C4-2B (cell line): ENCODE measurements at regions not wholly inside any gene's neighbourhood (a gene's known extent, or its start where the extent isn't known, plus 50 kb on each side); places are given as distances from the start of the nearest gene placed in this dataset.

Experiments
- ZFX ChIP-seq: fragments of 450-650 bp; IDR thresholded peaks from 2 replicates; pipeline ENCODE4 v1.6.1; 2017
- TF ChIP-seq, protein P1 (sequence below): fragments of 450-650 bp; conservative IDR thresholded peaks from 2 replicates; pipeline ENCODE4 v1.5.1; 2017; ENCODE audit warnings: mild to moderate bottlenecking

DNA sequence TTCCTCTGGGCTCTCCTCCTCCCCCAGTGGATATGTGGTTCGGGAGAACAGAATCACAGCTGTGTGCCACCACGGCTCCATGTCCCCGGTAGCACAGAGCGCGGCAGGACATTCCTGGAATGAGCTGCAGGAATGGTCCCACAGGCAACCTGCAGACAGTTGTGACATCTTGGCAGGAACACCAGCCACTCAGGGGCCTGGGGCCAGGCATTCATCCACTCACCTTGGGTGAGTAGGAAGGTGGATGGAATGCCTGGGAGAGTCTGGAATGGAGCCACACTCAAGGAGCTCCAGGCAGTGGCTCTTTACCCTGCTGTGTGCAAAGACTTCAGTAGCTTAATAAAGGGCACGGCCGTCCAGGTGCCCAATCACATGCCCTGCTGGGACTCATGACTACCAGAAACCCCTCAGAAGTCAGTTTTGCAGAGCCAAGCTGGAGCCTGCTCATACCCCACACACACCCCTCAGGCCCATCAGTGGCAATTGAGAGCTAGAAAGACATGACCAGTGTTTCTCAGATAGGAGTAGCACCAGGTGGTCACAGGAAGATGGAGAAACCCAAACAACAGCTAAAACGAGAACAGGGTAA, 117.3 kb upstream of the PRR20G start:
- TF ChIP-seq, protein P1, sequence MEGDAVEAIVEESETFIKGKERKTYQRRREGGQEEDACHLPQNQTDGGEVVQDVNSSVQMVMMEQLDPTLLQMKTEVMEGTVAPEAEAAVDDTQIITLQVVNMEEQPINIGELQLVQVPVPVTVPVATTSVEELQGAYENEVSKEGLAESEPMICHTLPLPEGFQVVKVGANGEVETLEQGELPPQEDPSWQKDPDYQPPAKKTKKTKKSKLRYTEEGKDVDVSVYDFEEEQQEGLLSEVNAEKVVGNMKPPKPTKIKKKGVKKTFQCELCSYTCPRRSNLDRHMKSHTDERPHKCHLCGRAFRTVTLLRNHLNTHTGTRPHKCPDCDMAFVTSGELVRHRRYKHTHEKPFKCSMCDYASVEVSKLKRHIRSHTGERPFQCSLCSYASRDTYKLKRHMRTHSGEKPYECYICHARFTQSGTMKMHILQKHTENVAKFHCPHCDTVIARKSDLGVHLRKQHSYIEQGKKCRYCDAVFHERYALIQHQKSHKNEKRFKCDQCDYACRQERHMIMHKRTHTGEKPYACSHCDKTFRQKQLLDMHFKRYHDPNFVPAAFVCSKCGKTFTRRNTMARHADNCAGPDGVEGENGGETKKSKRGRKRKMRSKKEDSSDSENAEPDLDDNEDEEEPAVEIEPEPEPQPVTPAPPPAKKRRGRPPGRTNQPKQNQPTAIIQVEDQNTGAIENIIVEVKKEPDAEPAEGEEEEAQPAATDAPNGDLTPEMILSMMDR: no peak
- no peak for TF ChIP-seq ZFX
